HG02571 (cell line): ENCODE measurements at regions not wholly inside any gene's neighbourhood (a gene's known extent, or its start where the extent isn't known, plus 50 kb on each side); places are given as distances from the start of the nearest gene placed in this dataset.
A peak's percentile ranks its signal among the peaks of the same experiment; 100 is the strongest.

Experiments used
- ATAC-seq: cut with Tn5 transposase; IDR thresholded peaks from one replicate; pipeline ENCODE4 v1.9.1; 2021; ENCODE audit warnings: mild to moderate bottlenecking, moderate library complexity; ENCODE audit not compliant: unreplicated experiment

GRCh38 chr13:109646423-109646822 lies 140.0 kb downstream of the IRS2 start:
- peak; percentile 51 for ATAC-seq

- ATAC-seq: no peak
Observed at GRCh38 chr13:109645831-109646230, 140.6 kb downstream of the IRS2 start.

GRCh38 chr13:109644956-109645355 lies 141.4 kb downstream of the IRS2 start:
- ATAC-seq: no peak

GRCh38 chr13:109644069-109644750 lies 142.2 kb downstream of the IRS2 start:
- ATAC-seq: no peak

GRCh38 chr13:109642358-109642757 lies 144.0 kb downstream of the IRS2 start:
- ATAC-seq: no peak

- no peak for ATAC-seq
Observed at GRCh38 chr13:109636736-109637135, 149.6 kb downstream of the IRS2 start.

GRCh38 chr13:109631069-109631468 lies 155.3 kb downstream of the IRS2 start:
- ATAC-seq: no peak

GRCh38 chr13:109630271-109630670 lies 156.1 kb downstream of the IRS2 start:
- ATAC-seq: no peak

- ATAC-seq: no peak
Observed at GRCh38 chr13:109629737-109630136, 156.6 kb downstream of the IRS2 start.

GRCh38 chr13:109628251-109628699 lies 158.1 kb downstream of the IRS2 start:
- no peak for ATAC-seq

GRCh38 chr13:109627649-109628048 lies 158.7 kb downstream of the IRS2 start:
- ATAC-seq: no peak

GRCh38 chr13:109626386-109627171 lies 159.8 kb downstream of the IRS2 start:
- no peak for ATAC-seq

GRCh38 chr13:109625156-109625555 lies 161.2 kb downstream of the IRS2 start:
- no peak for ATAC-seq

GRCh38 chr13:109622006-109622405 lies 164.4 kb downstream of the IRS2 start:
- no peak for ATAC-seq

GRCh38 chr13:109615721-109616420 lies 170.5 kb downstream of the IRS2 start:
- no peak for ATAC-seq

- ATAC-seq: no peak
Observed at GRCh38 chr13:109611912-109612691, 174.3 kb downstream of the IRS2 start.

GRCh38 chr13:109610517-109610916 lies 175.9 kb downstream of the IRS2 start:
- no peak for ATAC-seq

GRCh38 chr13:109608503-109608902 lies 177.9 kb downstream of the IRS2 start:
- no peak for ATAC-seq

GRCh38 chr13:109608059-109608458 lies 178.3 kb downstream of the IRS2 start:
- no peak for ATAC-seq

GRCh38 chr13:109606520-109606919 lies 179.9 kb downstream of the IRS2 start:
- no peak for ATAC-seq

- no peak for ATAC-seq
Observed at GRCh38 chr13:109605846-109606245, 180.5 kb downstream of the IRS2 start.
